Fibroblast of lung (primary cell): ENCODE measurements at regions not wholly inside any gene's neighbourhood (a gene's known extent, or its start where the extent isn't known, plus 50 kb on each side); places are given as distances from the start of the nearest gene placed in this dataset.

ENCODE experiments used
- EZH2 ChIP-seq: IDR thresholded peaks from 2 replicates; pipeline ENCODE4 v1.5.1; 2012; ENCODE audit warnings: low read length, control low read depth, mild to moderate bottlenecking; ENCODE audit errors: missing control alignments
- TF ChIP-seq, protein P1 (sequence below), 2 donors: IDR thresholded peaks in 1 of 2; conservative IDR thresholded peaks in 1 of 2; 1 replicate in 1 of 2; 2 replicates in 1 of 2; pipeline ENCODE4 v1.5.1; 2011 to 2012; ENCODE audit warnings: low read length in 2 of 2, control low read depth in 1 of 2, inconsistent platforms in 1 of 2, low read depth in 1 of 2, mild to moderate bottlenecking in 1 of 2

DNA sequence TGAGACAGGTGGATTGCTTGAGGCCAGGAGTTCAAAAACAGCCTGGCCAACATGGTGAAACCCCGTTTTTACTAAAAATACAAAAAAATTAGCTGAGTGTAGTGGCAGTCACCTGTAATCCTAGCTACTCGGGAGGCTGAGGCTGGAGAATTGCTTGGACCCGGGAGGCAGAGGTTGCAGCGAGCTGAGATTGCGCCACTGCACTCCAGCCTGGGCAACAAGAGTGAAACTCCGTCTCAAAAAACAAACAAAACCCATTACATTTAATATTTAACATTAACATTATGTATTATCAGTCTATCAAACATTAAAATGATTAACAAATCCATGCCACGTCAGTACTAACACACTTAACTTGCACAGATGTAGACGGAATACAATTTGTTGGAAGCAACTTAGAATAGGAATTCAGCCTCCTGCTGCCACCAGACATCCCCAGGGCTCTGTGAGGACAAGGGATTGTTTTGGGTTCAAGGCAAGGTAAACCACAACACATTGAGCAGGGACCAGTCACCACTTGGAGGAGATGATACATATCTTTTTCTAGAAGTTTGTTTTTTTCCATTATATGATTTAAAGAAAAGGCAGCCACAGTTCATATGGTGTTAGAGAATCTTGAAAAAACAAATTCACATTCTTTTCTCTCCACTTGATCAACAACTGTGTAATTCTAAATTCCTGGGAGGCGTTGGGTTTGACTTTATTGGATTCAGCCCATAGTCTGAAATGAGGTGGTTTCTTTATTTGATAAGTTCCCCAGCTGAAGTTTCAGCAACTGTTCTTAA lies 104.1 kb upstream of the BASP1 start:
- TF ChIP-seq, protein P1, sequence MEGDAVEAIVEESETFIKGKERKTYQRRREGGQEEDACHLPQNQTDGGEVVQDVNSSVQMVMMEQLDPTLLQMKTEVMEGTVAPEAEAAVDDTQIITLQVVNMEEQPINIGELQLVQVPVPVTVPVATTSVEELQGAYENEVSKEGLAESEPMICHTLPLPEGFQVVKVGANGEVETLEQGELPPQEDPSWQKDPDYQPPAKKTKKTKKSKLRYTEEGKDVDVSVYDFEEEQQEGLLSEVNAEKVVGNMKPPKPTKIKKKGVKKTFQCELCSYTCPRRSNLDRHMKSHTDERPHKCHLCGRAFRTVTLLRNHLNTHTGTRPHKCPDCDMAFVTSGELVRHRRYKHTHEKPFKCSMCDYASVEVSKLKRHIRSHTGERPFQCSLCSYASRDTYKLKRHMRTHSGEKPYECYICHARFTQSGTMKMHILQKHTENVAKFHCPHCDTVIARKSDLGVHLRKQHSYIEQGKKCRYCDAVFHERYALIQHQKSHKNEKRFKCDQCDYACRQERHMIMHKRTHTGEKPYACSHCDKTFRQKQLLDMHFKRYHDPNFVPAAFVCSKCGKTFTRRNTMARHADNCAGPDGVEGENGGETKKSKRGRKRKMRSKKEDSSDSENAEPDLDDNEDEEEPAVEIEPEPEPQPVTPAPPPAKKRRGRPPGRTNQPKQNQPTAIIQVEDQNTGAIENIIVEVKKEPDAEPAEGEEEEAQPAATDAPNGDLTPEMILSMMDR (conservative IDR thresholded peaks at IDR 0.05 in 1 of 2, IDR thresholded peaks at IDR 0.05 in 1 of 2; ENCODE audit: low read depth in 1 of 2, low read length in 2 of 2): no peak
- TF ChIP-seq EZH2: no peak
